A673 (cell line): ENCODE measurements at regions not wholly inside any gene's neighbourhood (a gene's known extent, or its start where the extent isn't known, plus 50 kb on each side); places are given as distances from the start of the nearest gene placed in this dataset.

Experiments used
- BruUV-seq: library from RNA; stranded (reverse); fragments of 400-500 nt; replicated peaks from 2 replicates; lab custom pipeline; 2021; lab: Mats Ljungman, UMichigan
- CTCF ChIA-PET: fragments of 300-600 bp; sonication (Branson Sonifier 250); formaldehyde crosslinking; loops from one replicate; lab custom pipeline; 2022; ENCODE audit warnings: antibody characterized with exemption; lab: Charles Lee
- POLR2A ChIA-PET: fragments of 300-600 bp; sonication (Branson Sonifier 250); formaldehyde crosslinking; loops from one replicate; lab custom pipeline; 2022; ENCODE audit warnings: antibody characterized with exemption; ENCODE audit not compliant: low non-redundant PET; lab: Charles Lee
- DNase-seq: peaks from one replicate; pipeline ENCODE4 v3.0.0-alpha.2; 2015; ENCODE audit warnings: low spot score
- H3K27ac ChIP-seq: fragments of 200-600 bp; sonication (generic); 2 replicates; pipeline ENCODE4 v1.5.1; 2016; ENCODE audit warnings: mixed run types, low read depth, mild to moderate bottlenecking, mixed read lengths, antibody characterized with exemption, low read length; ENCODE audit not compliant: poor library complexity, severe bottlenecking
- H3K27me3 ChIP-seq: fragments of 200-600 bp; sonication (generic); replicated peaks from 2 replicates; pipeline ENCODE4 v1.6.1; 2017; ENCODE audit warnings: mixed run types, low read depth, mild to moderate bottlenecking, mixed read lengths, antibody characterized with exemption, low read length; ENCODE audit not compliant: insufficient read depth, poor library complexity
- H3K36me3 ChIP-seq: fragments of 200-600 bp; sonication (generic); 2 replicates; pipeline ENCODE4 v1.6.1; 2016; ENCODE audit warnings: mixed run types, mild to moderate bottlenecking, mixed read lengths, antibody characterized with exemption, low read length; ENCODE audit not compliant: insufficient read depth, poor library complexity, severe bottlenecking
- H3K4me1 ChIP-seq: fragments of 200-600 bp; sonication (generic); 2 replicates; pipeline ENCODE4 v1.6.1; 2017; ENCODE audit warnings: mixed run types, mild to moderate bottlenecking, mixed read lengths, antibody characterized with exemption, low read length; ENCODE audit not compliant: insufficient read depth, poor library complexity, severe bottlenecking
- H3K4me3 ChIP-seq: fragments of 200-600 bp; sonication (generic); 2 replicates; pipeline ENCODE4 v1.5.1; 2016; ENCODE audit warnings: low read depth, mixed run types, mild to moderate bottlenecking, mixed read lengths, low read length; ENCODE audit not compliant: poor library complexity, severe bottlenecking
- H3K9me3 ChIP-seq: fragments of 200-600 bp; sonication (generic); 2 replicates; pipeline ENCODE4 v1.6.1; 2016; ENCODE audit warnings: mixed run types, low read depth, mild to moderate bottlenecking, mixed read lengths, antibody characterized with exemption, low read length; ENCODE audit not compliant: poor library complexity, severe bottlenecking
- EZH2 ChIP-seq: fragments of 200-600 bp; sonication (generic); IDR thresholded peaks from 2 replicates; pipeline ENCODE4 v1.6.1; 2017; ENCODE audit warnings: borderline replicate concordance, low read depth, mild to moderate bottlenecking, mixed read lengths, antibody characterized with exemption, low read length; ENCODE audit not compliant: poor library complexity, severe bottlenecking
- intact Hi-C: fragments of 100-400 bp; cut with micrococcal nuclease; formaldehyde crosslinking; loops from one replicate; pipeline ENCODE4 v1.10.0; 2022; ENCODE audit not compliant: unreplicated experiment
- TF ChIP-seq, protein P1 (sequence below): fragments of 300-800, 200-600 bp; sonication (generic); conservative IDR thresholded peaks from 2 replicates; pipeline ENCODE4 v1.5.1; 2017; ENCODE audit warnings: low read depth, mild to moderate bottlenecking, antibody characterized with exemption, low read length, moderate library complexity, mixed read lengths

DNA sequence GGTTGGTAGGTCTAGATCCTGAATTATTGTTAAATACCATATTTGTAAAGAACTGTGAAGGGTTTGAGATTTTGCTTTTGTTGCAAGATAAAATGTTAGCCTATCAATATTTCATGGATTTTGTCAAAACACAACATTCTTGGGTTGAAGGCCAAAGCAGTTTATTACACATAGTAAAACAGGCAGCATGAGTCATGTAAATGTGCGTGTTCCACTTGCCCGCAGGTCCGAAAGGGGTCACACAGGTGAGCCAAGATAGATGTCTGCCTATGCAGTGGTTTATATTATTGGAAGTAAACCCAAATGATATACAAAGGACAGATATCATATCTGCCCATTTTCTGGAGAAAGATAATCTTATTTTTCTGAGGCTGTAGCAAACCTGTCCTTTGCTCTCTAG is 1654.4 kb upstream of the SPRY2 start:
- H3K4me3 ChIP-seq: no peak overlapping the region
- CTCF ChIA-PET: interaction anchor here (0.7 kb wide), 1 partner anchor 1863 kb away, joined by 4 read pairs; no protein-coding TSS in a partner anchor
- H3K27me3 ChIP-seq: no peaks in the 10 kb centered on the region
- no TSS peak for BruUV-seq
- H3K4me1 ChIP-seq: no peaks in the 10 kb centered on the region
- intact Hi-C loops: no loop called here
- H3K9me3 ChIP-seq: no peaks in the 10 kb centered on the region
- no peak for DNase-seq
- no peak for TF ChIP-seq EZH2
- TF ChIP-seq, protein P1, sequence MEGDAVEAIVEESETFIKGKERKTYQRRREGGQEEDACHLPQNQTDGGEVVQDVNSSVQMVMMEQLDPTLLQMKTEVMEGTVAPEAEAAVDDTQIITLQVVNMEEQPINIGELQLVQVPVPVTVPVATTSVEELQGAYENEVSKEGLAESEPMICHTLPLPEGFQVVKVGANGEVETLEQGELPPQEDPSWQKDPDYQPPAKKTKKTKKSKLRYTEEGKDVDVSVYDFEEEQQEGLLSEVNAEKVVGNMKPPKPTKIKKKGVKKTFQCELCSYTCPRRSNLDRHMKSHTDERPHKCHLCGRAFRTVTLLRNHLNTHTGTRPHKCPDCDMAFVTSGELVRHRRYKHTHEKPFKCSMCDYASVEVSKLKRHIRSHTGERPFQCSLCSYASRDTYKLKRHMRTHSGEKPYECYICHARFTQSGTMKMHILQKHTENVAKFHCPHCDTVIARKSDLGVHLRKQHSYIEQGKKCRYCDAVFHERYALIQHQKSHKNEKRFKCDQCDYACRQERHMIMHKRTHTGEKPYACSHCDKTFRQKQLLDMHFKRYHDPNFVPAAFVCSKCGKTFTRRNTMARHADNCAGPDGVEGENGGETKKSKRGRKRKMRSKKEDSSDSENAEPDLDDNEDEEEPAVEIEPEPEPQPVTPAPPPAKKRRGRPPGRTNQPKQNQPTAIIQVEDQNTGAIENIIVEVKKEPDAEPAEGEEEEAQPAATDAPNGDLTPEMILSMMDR: no peak
- POLR2A ChIA-PET: no interaction called here
- H3K27ac ChIP-seq: no peak overlapping the region
- H3K36me3 ChIP-seq: no peaks in the 10 kb centered on the region

DNA sequence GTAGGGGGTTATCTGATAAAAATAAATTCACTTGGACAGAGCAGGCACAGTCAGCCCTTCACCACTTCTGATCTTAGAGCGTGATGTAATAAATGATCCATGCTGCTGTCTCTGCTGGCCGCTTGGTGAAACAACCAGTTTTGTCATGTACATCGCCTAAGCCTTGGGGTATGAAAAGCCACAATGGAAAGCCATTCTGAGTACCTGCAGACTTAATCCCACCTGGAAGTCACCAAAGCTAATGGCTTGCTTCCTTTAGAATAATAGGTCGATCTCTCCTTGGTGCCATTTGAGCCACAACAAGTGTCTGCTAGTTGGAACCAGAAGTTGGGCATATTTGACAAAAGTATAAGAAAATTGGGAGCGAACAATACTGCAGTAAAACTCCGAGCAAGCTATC is 1649.7 kb upstream of the SPRY2 start:
- Histone ChIP-seq H3K27ac (no peak overlapping the region), H3K4me3 (no peak overlapping the region), H3K36me3 (no peaks in the 10 kb centered on the region), H3K9me3 (no peaks in the 10 kb centered on the region), H3K27me3 (no peaks in the 10 kb centered on the region), H3K4me1 (no peaks in the 10 kb centered on the region)
- POLR2A ChIA-PET: no interaction called here
- no peak for TF ChIP-seq EZH2
- TF ChIP-seq, protein P1: no peak
- BruUV-seq: no TSS peak
- DNase-seq: no peak
- CTCF ChIA-PET: no interaction called here
- intact Hi-C loops: no loop called here

DNA sequence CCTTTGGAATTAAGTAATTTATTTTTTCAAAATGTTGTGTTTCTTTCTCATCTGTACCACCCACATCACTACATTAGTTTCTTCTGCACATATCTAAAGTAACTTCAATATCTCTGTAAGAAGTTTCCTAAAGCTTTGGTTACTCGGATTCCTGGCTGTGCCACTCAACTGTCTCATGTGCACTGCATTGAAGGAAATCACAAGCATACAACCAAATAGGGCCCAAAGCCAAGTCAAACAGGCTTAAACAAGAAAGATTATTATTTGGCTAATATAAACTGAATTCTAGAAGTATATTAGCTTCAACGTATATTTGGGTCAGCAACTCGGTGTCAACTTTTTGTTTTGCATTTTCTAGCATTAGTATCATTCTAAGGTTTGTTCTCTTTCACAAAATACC is 1647.6 kb upstream of the SPRY2 start:
- ChIA-PET POLR2A (no interaction called here), CTCF (no interaction called here)
- Histone ChIP-seq H3K9me3 (no peaks in the 10 kb centered on the region), H3K27me3 (no peaks in the 10 kb centered on the region), H3K27ac (no peak overlapping the region), H3K4me1 (no peaks in the 10 kb centered on the region), H3K36me3 (no peaks in the 10 kb centered on the region), H3K4me3 (no peak overlapping the region)
- intact Hi-C loops: no loop called here
- DNase-seq: no peak
- no peak for TF ChIP-seq EZH2
- TF ChIP-seq, protein P1: no peak
- no TSS peak for BruUV-seq
